HepG2 (cell line): ENCODE measurements at regions not wholly inside any gene's neighbourhood (a gene's known extent, or its start where the extent isn't known, plus 50 kb on each side); places are given as distances from the start of the nearest gene placed in this dataset.

Experiments used
- ATAC-seq: fragments of 200-7000 bp; cut with Tn5 transposase; 3 replicates; pipeline ENCODE4 v1.9.1; 2020; ENCODE audit warnings: mild to moderate bottlenecking, moderate library complexity
- BruUV-seq: library from RNA; stranded (reverse); fragments of 400-500 nt; replicated peaks from 2 replicates; lab custom pipeline; 2021; lab: Mats Ljungman, UMichigan
- CTCF ChIA-PET: fragments of 300-600 bp; formaldehyde crosslinking; extraction: SDS; loops from one replicate; lab custom pipeline; 2021; ENCODE audit warnings: low total read pairs, inconsistent platforms, low intra/inter-chr PET ratio; lab: Yijun Ruan, JAX
- POLR2A ChIA-PET: fragments of 350-600 bp; sonication (Branson Sonifier 250); formaldehyde crosslinking; loops from one replicate; lab custom pipeline; 2020; ENCODE audit warnings: antibody characterized with exemption, inconsistent platforms; lab: Yijun Ruan, JAX
- DNase-seq: peaks from one replicate; pipeline ENCODE4 v3.0.0-alpha.2; 2015; ENCODE audit warnings: low spot score
- FAIRE-seq: peaks from 3 replicates; lab custom pipeline; 2011; peaks lifted over from hg19 to GRCh38; lab: Jason Lieb, UNC
- H2AFZ ChIP-seq: one replicate; pipeline ENCODE4 v1.6.1; 2011; ENCODE audit warnings: low read length, inconsistent platforms
- H3K27ac ChIP-seq: fragments of 300-600 bp; 3 replicates; pipeline ENCODE4 v1.8.0; 2011; ENCODE audit warnings: mixed run types, mild to moderate bottlenecking, mixed read lengths, low read length, inconsistent platforms; ENCODE audit not compliant: insufficient read depth; ENCODE audit errors: extremely low read length
- H3K27me3 ChIP-seq, 2 experiments: fragments of 200-600 bp in 1 of 2; 2 replicates in 1 of 2; 3 replicates in 1 of 2; pipeline versions ENCODE4 v1.6.0 to v1.8.0; 2011; ENCODE audit warnings: low read length in 2 of 2, mild to moderate bottlenecking in 2 of 2, moderate library complexity in 2 of 2, inconsistent platforms in 1 of 2; ENCODE audit not compliant: insufficient read depth in 2 of 2, control insufficient read depth in 1 of 2
- H3K36me3 ChIP-seq, 2 experiments: fragments of 200-600 bp in 1 of 2; replicated peaks in 1 of 2; 2 replicates in 1 of 2; 3 replicates in 1 of 2; pipeline versions ENCODE4 v1.5.1 to v1.8.0; 2011; ENCODE audit warnings: low read length in 2 of 2, inconsistent platforms in 1 of 2; ENCODE audit not compliant: insufficient read depth in 2 of 2, control insufficient read depth in 1 of 2
- H3K4me1 ChIP-seq: 2 replicates; pipeline ENCODE4 v1.5.1; 2012; ENCODE audit warnings: low read length, inconsistent platforms; ENCODE audit not compliant: insufficient read depth
- H3K4me2 ChIP-seq: 2 replicates; pipeline ENCODE4 v1.6.0; 2011; ENCODE audit warnings: low read depth, low read length, inconsistent platforms
- H3K4me3 ChIP-seq, 3 experiments: fragments of 200-600 bp in 1 of 3; sonication (generic), shearing (Covaris generic) in 1 of 3; replicated peaks in 1 of 3; 2 replicates each; pipeline ENCODE4 v1.5.1; 2011 to 2016; ENCODE audit warnings: low read length in 3 of 3, inconsistent platforms in 2 of 3, low read depth in 2 of 3, mild to moderate bottlenecking in 2 of 3, control low read depth in 1 of 3, mixed read lengths in 1 of 3; ENCODE audit not compliant: insufficient read depth in 1 of 3
- H3K79me2 ChIP-seq: one replicate; pipeline ENCODE4 v1.6.1; 2011; ENCODE audit warnings: low read length, inconsistent platforms; ENCODE audit not compliant: insufficient read depth
- H3K9ac ChIP-seq: 2 replicates; pipeline ENCODE4 v1.6.0; 2011; ENCODE audit warnings: mild to moderate bottlenecking, low read depth, low read length, inconsistent platforms; ENCODE audit not compliant: insufficient read depth
- H3K9me3 ChIP-seq: 2 replicates; pipeline ENCODE4 v1.5.1; 2012; ENCODE audit warnings: mild to moderate bottlenecking, low read length
- H4K20me1 ChIP-seq: 2 replicates; pipeline ENCODE4 v1.6.0; 2011; ENCODE audit warnings: inconsistent platforms, mild to moderate bottlenecking, low read length, moderate library complexity; ENCODE audit not compliant: insufficient read depth
- RBM22 ChIP-seq: fragments of 200-400 bp; formaldehyde crosslinking; optimal IDR thresholded peaks from 2 replicates; pipeline ENCODE3; 2017; ENCODE audit warnings: mild to moderate bottlenecking, low read length, moderate library complexity
- RERE ChIP-seq: IDR thresholded peaks from 2 replicates; pipeline ENCODE4 v1.6.1; 2016; ENCODE audit warnings: low read depth, missing genetic modification reagents, missing compliant biosample characterization
- ZNF619 ChIP-seq: sonication (generic); formaldehyde crosslinking; IDR thresholded peaks from 2 replicates; pipeline ENCODE4 v1.4.0; 2020; ENCODE audit warnings: mild to moderate bottlenecking, missing genetic modification reagents
- WGBS: methylation state at CpG from one replicate; pipeline ENCODE4 v1.1.6; 2017; ENCODE audit warnings: low lambda C conversion rate; 5-methylcytosine and 5-hydroxymethylcytosine counted together
- in situ Hi-C: cut with HindIII; loops from 2 replicates; pipeline ENCODE4 v1.10.0; 2017; ENCODE audit warnings: low pct_unique_long_range_greater_than_20kb; ENCODE audit not compliant: extremely low pct_ligation_motif_present
- intact Hi-C: fragments of 100-400 bp; cut with micrococcal nuclease; formaldehyde crosslinking; loops from one replicate; pipeline ENCODE4 v1.10.0; 2022; ENCODE audit not compliant: unreplicated experiment
- TF ChIP-seq, protein P1 (sequence below): sonication (generic); formaldehyde crosslinking; IDR thresholded peaks from 2 replicates; pipeline ENCODE4 v1.4.0; 2020; ENCODE audit warnings: missing genetic modification reagents
- TF ChIP-seq, protein P2 (sequence below): sonication (generic); formaldehyde crosslinking; IDR thresholded peaks from 2 replicates; pipeline ENCODE4 v1.5.1; 2020; ENCODE audit warnings: missing genetic modification reagents, mild to moderate bottlenecking, borderline replicate concordance

DNA sequence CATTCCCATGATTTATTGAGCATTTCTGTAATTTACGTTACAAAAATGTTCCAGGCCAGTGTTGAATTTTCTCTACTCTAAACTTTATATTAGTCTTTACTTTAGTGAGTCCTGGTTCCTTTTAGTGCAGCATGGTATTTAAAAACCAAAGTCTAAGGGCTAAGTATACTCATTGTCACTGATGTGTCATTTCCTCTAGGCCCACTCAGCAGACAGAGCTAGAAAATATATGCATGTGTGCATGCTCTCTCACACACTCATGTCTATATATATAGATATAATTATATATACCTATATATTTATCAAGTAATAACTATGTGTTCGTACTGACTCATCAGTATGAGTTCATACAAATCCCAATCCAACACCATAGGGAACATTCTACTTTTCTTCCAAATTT is 132.5 kb upstream of the SLC8A1 start (continued):
- TF ChIP-seq, protein P1, sequence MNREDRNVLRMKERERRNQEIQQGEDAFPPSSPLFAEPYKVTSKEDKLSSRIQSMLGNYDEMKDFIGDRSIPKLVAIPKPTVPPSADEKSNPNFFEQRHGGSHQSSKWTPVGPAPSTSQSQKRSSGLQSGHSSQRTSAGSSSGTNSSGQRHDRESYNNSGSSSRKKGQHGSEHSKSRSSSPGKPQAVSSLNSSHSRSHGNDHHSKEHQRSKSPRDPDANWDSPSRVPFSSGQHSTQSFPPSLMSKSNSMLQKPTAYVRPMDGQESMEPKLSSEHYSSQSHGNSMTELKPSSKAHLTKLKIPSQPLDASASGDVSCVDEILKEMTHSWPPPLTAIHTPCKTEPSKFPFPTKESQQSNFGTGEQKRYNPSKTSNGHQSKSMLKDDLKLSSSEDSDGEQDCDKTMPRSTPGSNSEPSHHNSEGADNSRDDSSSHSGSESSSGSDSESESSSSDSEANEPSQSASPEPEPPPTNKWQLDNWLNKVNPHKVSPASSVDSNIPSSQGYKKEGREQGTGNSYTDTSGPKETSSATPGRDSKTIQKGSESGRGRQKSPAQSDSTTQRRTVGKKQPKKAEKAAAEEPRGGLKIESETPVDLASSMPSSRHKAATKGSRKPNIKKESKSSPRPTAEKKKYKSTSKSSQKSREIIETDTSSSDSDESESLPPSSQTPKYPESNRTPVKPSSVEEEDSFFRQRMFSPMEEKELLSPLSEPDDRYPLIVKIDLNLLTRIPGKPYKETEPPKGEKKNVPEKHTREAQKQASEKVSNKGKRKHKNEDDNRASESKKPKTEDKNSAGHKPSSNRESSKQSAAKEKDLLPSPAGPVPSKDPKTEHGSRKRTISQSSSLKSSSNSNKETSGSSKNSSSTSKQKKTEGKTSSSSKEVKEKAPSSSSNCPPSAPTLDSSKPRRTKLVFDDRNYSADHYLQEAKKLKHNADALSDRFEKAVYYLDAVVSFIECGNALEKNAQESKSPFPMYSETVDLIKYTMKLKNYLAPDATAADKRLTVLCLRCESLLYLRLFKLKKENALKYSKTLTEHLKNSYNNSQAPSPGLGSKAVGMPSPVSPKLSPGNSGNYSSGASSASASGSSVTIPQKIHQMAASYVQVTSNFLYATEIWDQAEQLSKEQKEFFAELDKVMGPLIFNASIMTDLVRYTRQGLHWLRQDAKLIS (CRISPR knock-in tag), result no peak
- TF ChIP-seq RBM22, result no peak

GRCh38 chr2:40591774-40592173 is 139.9 kb upstream of the SLC8A1 start:
- no TSS peak for BruUV-seq
- Histone ChIP-seq H2AFZ (no peak overlapping the region), H3K4me3 (no peak overlapping the region), H3K4me1 (no peaks in the 10 kb centered on the region), H3K36me3 (no peaks in the 10 kb centered on the region), H3K79me2 (no peaks in the 10 kb centered on the region), H3K27ac (no peak overlapping the region), H3K4me2 (no peak overlapping the region), H3K9me3 (no peaks in the 10 kb centered on the region), H3K9ac (no peak overlapping the region), H3K27me3 (no peaks in the 10 kb centered on the region), H4K20me1 (no peaks in the 10 kb centered on the region)
- no peak for TF ChIP-seq ZNF619 (CRISPR knock-in tag)
- TF ChIP-seq RERE (CRISPR knock-in tag), result no peak
- TF ChIP-seq, protein P2, sequence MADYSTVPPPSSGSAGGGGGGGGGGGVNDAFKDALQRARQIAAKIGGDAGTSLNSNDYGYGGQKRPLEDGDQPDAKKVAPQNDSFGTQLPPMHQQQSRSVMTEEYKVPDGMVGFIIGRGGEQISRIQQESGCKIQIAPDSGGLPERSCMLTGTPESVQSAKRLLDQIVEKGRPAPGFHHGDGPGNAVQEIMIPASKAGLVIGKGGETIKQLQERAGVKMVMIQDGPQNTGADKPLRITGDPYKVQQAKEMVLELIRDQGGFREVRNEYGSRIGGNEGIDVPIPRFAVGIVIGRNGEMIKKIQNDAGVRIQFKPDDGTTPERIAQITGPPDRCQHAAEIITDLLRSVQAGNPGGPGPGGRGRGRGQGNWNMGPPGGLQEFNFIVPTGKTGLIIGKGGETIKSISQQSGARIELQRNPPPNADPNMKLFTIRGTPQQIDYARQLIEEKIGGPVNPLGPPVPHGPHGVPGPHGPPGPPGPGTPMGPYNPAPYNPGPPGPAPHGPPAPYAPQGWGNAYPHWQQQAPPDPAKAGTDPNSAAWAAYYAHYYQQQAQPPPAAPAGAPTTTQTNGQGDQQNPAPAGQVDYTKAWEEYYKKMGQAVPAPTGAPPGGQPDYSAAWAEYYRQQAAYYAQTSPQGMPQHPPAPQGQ (CRISPR knock-in tag), result no peak
- no peak for ATAC-seq
- no peak for FAIRE-seq
- ChIA-PET POLR2A (no interaction called here), CTCF (no interaction called here)
- 2% methylated on average over 3 of the region's 3 CpGs for WGBS
- in situ Hi-C loops, result no loop called here
- no peak for DNase-seq
- intact Hi-C loops, result no loop called here
